Vagina (tissue), 2 donors: ENCODE measurements at regions not wholly inside any gene's neighbourhood (a gene's known extent, or its start where the extent isn't known, plus 50 kb on each side); places are given as distances from the start of the nearest gene placed in this dataset.

Experiments used
- CTCF ChIP-seq, 3 experiments: fragments of 450-650 bp in 2 of 3; fragments of 200-600 bp in 1 of 3; sonication (generic) in 1 of 3; IDR thresholded peaks; one replicate each; pipeline ENCODE4 v1.5.1; 2017 to 2019; ENCODE audit warnings: antibody characterized with exemption in 3 of 3, mild to moderate bottlenecking in 2 of 3, moderate library complexity in 2 of 3
- POLR2A ChIP-seq, 2 donors: fragments of 450-650 bp; IDR thresholded peaks; one replicate each; pipeline ENCODE4 v1.6.1; 2017; ENCODE audit warnings: antibody characterized with exemption in 2 of 2, mild to moderate bottlenecking in 2 of 2, moderate library complexity in 2 of 2
- POLR2AphosphoS5 ChIP-seq, 2 donors: sonication (generic); formaldehyde crosslinking; IDR thresholded peaks; one replicate each; pipeline ENCODE4 v1.9.0; 2017; ENCODE audit warnings: antibody characterized with exemption in 2 of 2, mild to moderate bottlenecking in 2 of 2, low read depth in 1 of 2; ENCODE audit not compliant: insufficient read depth in 1 of 2

GRCh38 chr11:76270389-76270788 lies 64.1 kb upstream of the WNT11 start:
- TF ChIP-seq CTCF (IDR thresholded peaks at IDR 0.05) (no peak), POLR2A (IDR thresholded peaks at IDR 0.05) (no peak), POLR2AphosphoS5 (IDR thresholded peaks at IDR 0.05; ENCODE audit: insufficient read depth in 1 of 2, low read depth in 1 of 2) (no peak)
